ENCODE measurements at regions not wholly inside any gene's neighbourhood (a gene's known extent, or its start where the extent isn't known, plus 50 kb on each side); places are given as distances from the start of the nearest gene placed in this dataset.

GRCh38 chr2:144631636-144632035 lies 111.7 kb upstream of the ZEB2 start:
- TF ChIP-seq ZFP3 (CRISPR knock-in tag; IDR thresholded peaks at IDR 0.05) (no peak), CREB5 (CRISPR knock-in tag; IDR thresholded peaks at IDR 0.05; ENCODE audit: low read depth) (no peak), ZNF565 (CRISPR knock-in tag; conservative IDR thresholded peaks at IDR 0.05; ENCODE audit: low read depth) (no peak), CSDC2 (CRISPR knock-in tag; IDR thresholded peaks at IDR 0.05) (no peak), TOX (CRISPR knock-in tag; IDR thresholded peaks at IDR 0.05; ENCODE audit: borderline replicate concordance) (no peak), BACH2 (CRISPR knock-in tag; IDR thresholded peaks at IDR 0.05; ENCODE audit: borderline replicate concordance) (no peak), POU6F1 (CRISPR knock-in tag; IDR thresholded peaks at IDR 0.05; ENCODE audit: borderline replicate concordance, low read depth) (no peak), PPARA (CRISPR knock-in tag; IDR thresholded peaks at IDR 0.05; ENCODE audit: borderline replicate concordance) (no peak), SNAI2 (CRISPR knock-in tag; IDR thresholded peaks at IDR 0.05) (no peak), ZNF8 (CRISPR knock-in tag; IDR thresholded peaks at IDR 0.05) (no peak), PATZ1 (CRISPR knock-in tag; IDR thresholded peaks at IDR 0.05; ENCODE audit: borderline replicate concordance) (no peak)
